PC-3 (cell line): ENCODE measurements at regions not wholly inside any gene's neighbourhood (a gene's known extent, or its start where the extent isn't known, plus 50 kb on each side); places are given as distances from the start of the nearest gene placed in this dataset.

Experiments
- ATAC-seq: fragments of 200-7000 bp; cut with Tn5 transposase; 2 replicates; pipeline ENCODE4 v1.9.1; 2020; ENCODE audit warnings: mild to moderate bottlenecking, moderate library complexity
- BruUV-seq: library from RNA; stranded (reverse); fragments of 400-500 nt; replicated peaks from 2 replicates; lab custom pipeline; 2021; lab: Mats Ljungman, UMichigan
- CTCF ChIA-PET: fragments of 300-600 bp; sonication (Branson Sonifier 250); formaldehyde crosslinking; loops from one replicate; lab custom pipeline; 2022; ENCODE audit warnings: antibody characterized with exemption; lab: Charles Lee
- POLR2A ChIA-PET: fragments of 300-600 bp; sonication (Branson Sonifier 250); formaldehyde crosslinking; loops from one replicate; lab custom pipeline; 2022; ENCODE audit warnings: antibody characterized with exemption; ENCODE audit not compliant: unreplicated experiment; lab: Charles Lee
- DNase-seq: peaks from one replicate; pipeline ENCODE4 v3.0.0-alpha.2; 2015
- H2AFZ ChIP-seq: fragments of 300-600 bp; sonication (generic); 2 replicates; pipeline ENCODE4 v1.6.0; 2016; ENCODE audit warnings: antibody characterized with exemption, low read length
- H3F3A ChIP-seq: fragments of 300-600 bp; sonication (generic); one replicate; pipeline ENCODE4 v1.6.0; 2017; ENCODE audit warnings: antibody characterized with exemption, low read length, control low read depth, mild to moderate bottlenecking; ENCODE audit not compliant: unreplicated experiment
- H3K27ac ChIP-seq: fragments of 300-600 bp; sonication (generic); 2 replicates; pipeline ENCODE4 v1.5.1; 2016; ENCODE audit warnings: mild to moderate bottlenecking, low read length
- H3K27me3 ChIP-seq: fragments of 300-600 bp; sonication (generic); 2 replicates; pipeline ENCODE4 v1.6.1; 2016; ENCODE audit warnings: low read length, mixed read lengths
- H3K36me3 ChIP-seq: fragments of 300-600 bp; sonication (generic); 2 replicates; pipeline ENCODE4 v1.6.1; 2016; ENCODE audit warnings: low read depth, mixed run types, low read length, mixed read lengths
- H3K4me1 ChIP-seq: fragments of 300-600 bp; sonication (generic); 2 replicates; pipeline ENCODE4 v1.5.1; 2016; ENCODE audit warnings: low read length; ENCODE audit not compliant: insufficient read depth
- H3K4me2 ChIP-seq: fragments of 300-600 bp; sonication (generic); 2 replicates; pipeline ENCODE4 v1.6.0; 2016; ENCODE audit warnings: low read length
- H3K4me3 ChIP-seq: fragments of 300-600 bp; sonication (generic); 2 replicates; pipeline ENCODE4 v1.5.1; 2016; ENCODE audit warnings: mild to moderate bottlenecking, low read length, mixed read lengths
- H3K79me2 ChIP-seq: fragments of 300-600 bp; sonication (generic); 2 replicates; pipeline ENCODE4 v1.6.1; 2017; ENCODE audit warnings: low read length, mixed read lengths
- H3K9ac ChIP-seq: fragments of 300-600 bp; sonication (generic); 2 replicates; pipeline ENCODE4 v1.6.0; 2016; ENCODE audit warnings: mild to moderate bottlenecking, low read length
- H3K9me2 ChIP-seq: fragments of 300-600 bp; sonication (generic); replicated peaks from 2 replicates; pipeline ENCODE4 v1.6.1; 2016; ENCODE audit warnings: mixed run types, low read length, mixed read lengths
- H3K9me3 ChIP-seq: fragments of 300-600 bp; sonication (generic); 2 replicates; pipeline ENCODE4 v1.6.1; 2016; ENCODE audit warnings: low read length, mixed read lengths
- H4K20me1 ChIP-seq: fragments of 300-600 bp; sonication (generic); 2 replicates; pipeline ENCODE4 v1.6.1; 2016; ENCODE audit warnings: low read length, mixed read lengths
- CTCF ChIP-seq: fragments of 300-600 bp; sonication (generic); conservative IDR thresholded peaks from 2 replicates; pipeline ENCODE4 v1.5.1; 2017; ENCODE audit warnings: antibody characterized with exemption, low read depth, mild to moderate bottlenecking, low read length
- EZH2 ChIP-seq: fragments of 300-600 bp; sonication (generic); IDR thresholded peaks from one replicate; pipeline ENCODE4 v1.6.1; 2017; ENCODE audit warnings: antibody characterized with exemption, mild to moderate bottlenecking, low read length; ENCODE audit not compliant: unreplicated experiment
- EZH2phosphoT487 ChIP-seq: fragments of 300-600 bp; sonication (generic); IDR thresholded peaks from 2 replicates; pipeline ENCODE4 v1.6.1; 2018; ENCODE audit warnings: mild to moderate bottlenecking, antibody characterized with exemption, low read length, borderline replicate concordance
- intact Hi-C: fragments of 100-400 bp; cut with micrococcal nuclease; formaldehyde crosslinking; loops from 2 replicates; pipeline ENCODE4 v1.9.0; 2023

- no peaks in the 10 kb centered on the region for H3K27me3 ChIP-seq
- H3K4me3 ChIP-seq, result no peak overlapping the region
- no peak overlapping the region for H2AFZ ChIP-seq
- ATAC-seq (no peak), DNase-seq (no peak)
- no peaks in the 10 kb centered on the region for H3K9me2 ChIP-seq
- intact Hi-C loops, result no loop called here
- no peaks in the 10 kb centered on the region for H4K20me1 ChIP-seq
- CTCF ChIA-PET, result no interaction called here
- no peak for TF ChIP-seq EZH2phosphoT487
- TF ChIP-seq EZH2, result no peak
- no peak for TF ChIP-seq CTCF
- H3F3A ChIP-seq, result no peaks in the 10 kb centered on the region
- H3K36me3 ChIP-seq, result no peaks in the 10 kb centered on the region
- no peak overlapping the region for H3K27ac ChIP-seq
- H3K4me2 ChIP-seq, result no peak overlapping the region
- BruUV-seq, result no TSS peak
- no peak overlapping the region for H3K9ac ChIP-seq
- peaks cover 5% of the 10 kb centered on the region; the same call in 1 of the 2 replicates for H3K9me3 ChIP-seq
- no peaks in the 10 kb centered on the region for H3K4me1 ChIP-seq
- H3K79me2 ChIP-seq, result no peaks in the 10 kb centered on the region
- POLR2A ChIA-PET, result no interaction called here
These were observed 977.7 kb upstream of the SEL1L start for GRCh38 chr14:82511399-82511798.

- H3K4me3 ChIP-seq, result no peak overlapping the region
- no TSS peak for BruUV-seq
- ATAC-seq, result no peak
- no peaks in the 10 kb centered on the region for H4K20me1 ChIP-seq
- no peaks in the 10 kb centered on the region for H3K27me3 ChIP-seq
- no peak overlapping the region for H3K27ac ChIP-seq
- ChIA-PET POLR2A (no interaction called here), CTCF (no interaction called here)
- no peaks in the 10 kb centered on the region for H3K9me3 ChIP-seq
- no peak overlapping the region for H2AFZ ChIP-seq
- TF ChIP-seq EZH2phosphoT487 (no peak), EZH2 (no peak), CTCF (no peak)
- H3F3A ChIP-seq, result no peaks in the 10 kb centered on the region
- no peaks in the 10 kb centered on the region for H3K36me3 ChIP-seq
- intact Hi-C loops, result no loop called here
- no peak overlapping the region for H3K4me2 ChIP-seq
- no peaks in the 10 kb centered on the region for H3K79me2 ChIP-seq
- no peaks in the 10 kb centered on the region for H3K4me1 ChIP-seq
- no peak overlapping the region for H3K9ac ChIP-seq
- H3K9me2 ChIP-seq, result no peaks in the 10 kb centered on the region
- DNase-seq, result no peak
These were observed 987.1 kb upstream of the SEL1L start for GRCh38 chr14:82520765-82521164.

- H3K4me3 ChIP-seq, result no peak overlapping the region
- no peaks in the 10 kb centered on the region for H4K20me1 ChIP-seq
- no peaks in the 10 kb centered on the region for H3K4me1 ChIP-seq
- ATAC-seq (no peak), DNase-seq (no peak)
- no TSS peak for BruUV-seq
- H3K9me2 ChIP-seq, result no peaks in the 10 kb centered on the region
- no peak overlapping the region for H3K27ac ChIP-seq
- intact Hi-C loops, result no loop called here
- H3K9ac ChIP-seq, result no peak overlapping the region
- CTCF ChIA-PET, result no interaction called here
- H3K9me3 ChIP-seq, result no peaks in the 10 kb centered on the region
- H3K27me3 ChIP-seq, result no peaks in the 10 kb centered on the region
- POLR2A ChIA-PET, result no interaction called here
- no peaks in the 10 kb centered on the region for H3F3A ChIP-seq
- H3K36me3 ChIP-seq, result no peaks in the 10 kb centered on the region
- H2AFZ ChIP-seq, result no peak overlapping the region
- H3K79me2 ChIP-seq, result no peaks in the 10 kb centered on the region
- no peak overlapping the region for H3K4me2 ChIP-seq
- no peak for TF ChIP-seq CTCF
- no peak for TF ChIP-seq EZH2phosphoT487
- TF ChIP-seq EZH2, result no peak
These were observed 987.5 kb upstream of the SEL1L start for GRCh38 chr14:82521191-82521590.
